Ovary (tissue), 3 donors: ENCODE measurements at regions not wholly inside any gene's neighbourhood (a gene's known extent, or its start where the extent isn't known, plus 50 kb on each side); places are given as distances from the start of the nearest gene placed in this dataset.

ENCODE experiments used
- EP300 ChIP-seq: sonication (generic); formaldehyde crosslinking; IDR thresholded peaks from one replicate; pipeline ENCODE4 v1.6.1; 2017; ENCODE audit warnings: antibody characterized with exemption
- TF ChIP-seq, protein P1 (sequence below), 3 donors: fragments of 450-650 bp in 2 of 3; fragments of 200-600 bp in 1 of 3; IDR thresholded peaks; one replicate each; pipeline versions ENCODE4 v1.5.1 to v1.8.0; 2016 to 2022; ENCODE audit warnings: antibody characterized with exemption in 3 of 3, mild to moderate bottlenecking in 1 of 3
- donor health status: DM: no; HTN: no; CAD: no.

GRCh38 chr7:50957855-50958254 is 175.2 kb upstream of the GRB10 start:
- TF ChIP-seq, protein P1, sequence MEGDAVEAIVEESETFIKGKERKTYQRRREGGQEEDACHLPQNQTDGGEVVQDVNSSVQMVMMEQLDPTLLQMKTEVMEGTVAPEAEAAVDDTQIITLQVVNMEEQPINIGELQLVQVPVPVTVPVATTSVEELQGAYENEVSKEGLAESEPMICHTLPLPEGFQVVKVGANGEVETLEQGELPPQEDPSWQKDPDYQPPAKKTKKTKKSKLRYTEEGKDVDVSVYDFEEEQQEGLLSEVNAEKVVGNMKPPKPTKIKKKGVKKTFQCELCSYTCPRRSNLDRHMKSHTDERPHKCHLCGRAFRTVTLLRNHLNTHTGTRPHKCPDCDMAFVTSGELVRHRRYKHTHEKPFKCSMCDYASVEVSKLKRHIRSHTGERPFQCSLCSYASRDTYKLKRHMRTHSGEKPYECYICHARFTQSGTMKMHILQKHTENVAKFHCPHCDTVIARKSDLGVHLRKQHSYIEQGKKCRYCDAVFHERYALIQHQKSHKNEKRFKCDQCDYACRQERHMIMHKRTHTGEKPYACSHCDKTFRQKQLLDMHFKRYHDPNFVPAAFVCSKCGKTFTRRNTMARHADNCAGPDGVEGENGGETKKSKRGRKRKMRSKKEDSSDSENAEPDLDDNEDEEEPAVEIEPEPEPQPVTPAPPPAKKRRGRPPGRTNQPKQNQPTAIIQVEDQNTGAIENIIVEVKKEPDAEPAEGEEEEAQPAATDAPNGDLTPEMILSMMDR (IDR thresholded peaks at IDR 0.05): no peak
- no peak for TF ChIP-seq EP300
